Heart left ventricle (tissue), 16 donors: ENCODE measurements at regions not wholly inside any gene's neighbourhood (a gene's known extent, or its start where the extent isn't known, plus 50 kb on each side); places are given as distances from the start of the nearest gene placed in this dataset.

ENCODE experiments used
- ATAC-seq, 4 donors: fragments of 200-7000 bp; cut with Tn5 transposase; one replicate each; pipeline ENCODE4 v1.9.1; 2020 to 2022; ENCODE audit warnings: moderate library complexity in 4 of 4, mild to moderate bottlenecking in 3 of 4, moderate number of reproducible peaks in 1 of 4
- DNase-seq, 5 donors: peaks; one replicate each; pipeline ENCODE4 v3.0.0-alpha.2; 2020
- H3K27ac ChIP-seq, 12 donors: fragments of 200-600 bp; sonication (generic) in 4 of 12; one replicate each; pipeline versions ENCODE4 v1.5.0 to v1.8.0; 2016 to 2022; ENCODE audit warnings: mild to moderate bottlenecking in 2 of 12
- H3K27me3 ChIP-seq, 9 donors: fragments of 200-600 bp; sonication (generic) in 2 of 9; one replicate each; pipeline versions ENCODE4 v1.5.1 to v1.8.0; 2016 to 2022; ENCODE audit warnings: mild to moderate bottlenecking in 3 of 9
- H3K36me3 ChIP-seq, 9 donors: fragments of 200-600 bp; sonication (generic) in 2 of 9; one replicate each; pipeline versions ENCODE4 v1.5.0 to v1.8.0; 2018 to 2022; ENCODE audit warnings: mild to moderate bottlenecking in 2 of 9
- H3K4me1 ChIP-seq, 12 donors: fragments of 200-600 bp; sonication (generic) in 4 of 12; one replicate each; pipeline versions ENCODE4 v1.5.0 to v1.8.0; 2016 to 2022; ENCODE audit warnings: mild to moderate bottlenecking in 3 of 12
- H3K4me3 ChIP-seq, 12 donors: fragments of 200-600 bp; sonication (generic) in 4 of 12; one replicate each; pipeline versions ENCODE4 v1.5.0 to v1.8.0; 2017 to 2022; ENCODE audit warnings: mild to moderate bottlenecking in 9 of 12, moderate library complexity in 4 of 12
- H3K9me3 ChIP-seq, 12 donors: fragments of 200-600 bp; sonication (generic) in 4 of 12; one replicate each; pipeline versions ENCODE4 v1.5.0 to v1.8.0; 2016 to 2022; ENCODE audit warnings: mild to moderate bottlenecking in 1 of 12
- CTCF ChIP-seq, 12 donors: fragments of 200-600 bp; sonication (generic) in 4 of 12; IDR thresholded peaks; one replicate each; pipeline versions ENCODE4 v1.5.0 to v1.8.0; 2018 to 2022; ENCODE audit warnings: antibody characterized with exemption in 12 of 12, mild to moderate bottlenecking in 5 of 12
- POLR2A ChIP-seq, 2 donors: fragments of 450-650 bp; IDR thresholded peaks; one replicate each; pipeline ENCODE4 v1.6.1; 2017; ENCODE audit warnings: antibody characterized with exemption in 2 of 2, mild to moderate bottlenecking in 2 of 2, moderate library complexity in 2 of 2
- WGBS, 4 donors: extraction: QIAGEN DNeasy Blood & Tissue Kit in 2 of 4; methylation state at CpG; one replicate each; pipeline versions ENCODE4 v1.1.5 to v1.1.7; 2013 to 2018; 5-methylcytosine and 5-hydroxymethylcytosine counted together
- intact Hi-C, 10 donors: fragments of 100-400 bp; cut with DNase I; formaldehyde crosslinking; loops; one replicate each; pipeline versions ENCODE4 v1.11.1 to v1.14.2; 2022
- donor health status: ischemic (EF 13 %, LVEDD 7.1; RV severe dilation, severe dysfunction).
- donor health status: healthy with polysubstance abuse.
- donor health status: DM: no; HTN: yes; CAD: no.
- donor health status: DM: no; HTN: no; CAD: no.
- donor health status: ischemic (EF 25% LVEDD 6.9; RV normal size, moderate dysfunction).
- donor health status: ischemic (EF 25% LVEDD 5.7; RV mildly dilated, moderate dysfunction).
- donor health status: healthy.
- donor health status: DM: yes; HTN: yes; CAD: no.
- donor health status: ischemic (EF 35%, LVEDD 5.7; RV mildly dilated, moderate dysfunction).
- donor health status: nonischemic (EF 11% LVEDD 7.7; RV severe dilation, severe dysfunction).
- donor health status: DM: yes; HTN: yes; CAD: no.
- donor health status: PGD.
- donor health status: ischemic (EF 29% LVEDD 5.4; RV normal size, mild dysfunction).
- donor health status: nonischemic (EF 23%, LVEDD 6.1; RV moderate dilation, normal function).

GRCh38 chr11:106369224-106369623 is 291.8 kb downstream of the AASDHPPT start:
- Histone ChIP-seq H3K4me1 (no peaks in the 10 kb centered on the region), H3K27ac (no peak overlapping the region), H3K4me3 (no peak overlapping the region), H3K27me3 (no peaks in the 10 kb centered on the region), H3K36me3 (no peaks in the 10 kb centered on the region), H3K9me3 (no peaks in the 10 kb centered on the region)
- WGBS, 4 donors: 46 to 52% (median 50%) methylated on average over 2 of the region's 2 CpGs
- ATAC-seq: no peak
- no peak for DNase-seq
- no peak for TF ChIP-seq CTCF (IDR thresholded peaks at IDR 0.05)
- no peak for TF ChIP-seq POLR2A (IDR thresholded peaks at IDR 0.05)
- intact Hi-C loops: no loop called here

GRCh38 chr11:106378513-106379179 is 301.2 kb downstream of the AASDHPPT start:
- H3K27me3 ChIP-seq: no peaks in the 10 kb centered on the region
- H3K9me3 ChIP-seq: no peaks in the 10 kb centered on the region
- H3K4me3 ChIP-seq: no peak overlapping the region
- ATAC-seq: no peak
- 29 to 33% (median 29%) methylated on average over 3 of the region's 3 CpGs for WGBS, 4 donors
- intact Hi-C loops: no loop called here
- DNase-seq: no peak
- no peaks in the 10 kb centered on the region for H3K4me1 ChIP-seq
- H3K27ac ChIP-seq: no peak overlapping the region
- TF ChIP-seq CTCF (IDR thresholded peaks at IDR 0.05) (no peak), POLR2A (IDR thresholded peaks at IDR 0.05) (no peak)
- H3K36me3 ChIP-seq: no peaks in the 10 kb centered on the region

- H3K4me1 ChIP-seq: no peaks in the 10 kb centered on the region
- intact Hi-C loops: no loop called here
- no peak overlapping the region for H3K4me3 ChIP-seq
- no peak for ATAC-seq
- no peaks in the 10 kb centered on the region for H3K36me3 ChIP-seq
- 52 to 83% (median 73%) methylated on average over 2 of the region's 2 CpGs for WGBS, 4 donors
- DNase-seq: no peak
- TF ChIP-seq CTCF (IDR thresholded peaks at IDR 0.05) (no peak), POLR2A (IDR thresholded peaks at IDR 0.05) (no peak)
- H3K27me3 ChIP-seq: no peaks in the 10 kb centered on the region
- H3K27ac ChIP-seq: no peak overlapping the region
- H3K9me3 ChIP-seq: no peaks in the 10 kb centered on the region
Measured at GRCh38 chr11:106379265-106379664, 301.8 kb downstream of the AASDHPPT start.

- intact Hi-C loops: no loop called here
- WGBS, 4 donors: 63 to 69% (median 68%) methylated on average over 1 of the region's 1 CpG
- Histone ChIP-seq H3K4me1 (no peaks in the 10 kb centered on the region), H3K9me3 (no peaks in the 10 kb centered on the region), H3K4me3 (no peak overlapping the region), H3K36me3 (no peaks in the 10 kb centered on the region), H3K27me3 (no peaks in the 10 kb centered on the region), H3K27ac (no peak overlapping the region)
- ATAC-seq (no peak), DNase-seq (no peak)
- TF ChIP-seq POLR2A (IDR thresholded peaks at IDR 0.05) (no peak), CTCF (IDR thresholded peaks at IDR 0.05) (no peak)
Measured at GRCh38 chr11:106379712-106380111, 302.2 kb downstream of the AASDHPPT start.
